ENCODE measurements at regions not wholly inside any gene's neighbourhood (a gene's known extent, or its start where the extent isn't known, plus 50 kb on each side); places are given as distances from the start of the nearest gene placed in this dataset.

DNA sequence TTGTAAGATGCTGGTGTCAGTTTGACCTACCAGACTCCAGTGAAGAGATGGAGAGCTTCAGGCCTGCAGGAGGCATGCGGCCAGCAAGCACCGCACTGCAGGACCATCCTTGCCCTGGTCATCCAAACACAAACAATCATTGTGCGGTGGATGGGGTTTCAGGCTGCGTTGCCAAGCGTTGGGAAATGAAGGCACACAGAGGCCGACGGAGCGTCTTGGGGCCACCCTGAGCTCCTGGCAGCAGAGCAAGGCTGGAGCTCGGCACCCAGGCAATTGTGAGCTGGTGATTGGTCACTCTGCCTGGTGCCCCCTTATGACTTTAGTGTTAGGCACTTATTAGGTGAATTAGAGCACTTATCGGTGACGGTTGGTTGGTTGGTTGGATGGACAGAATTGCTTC is 222.6 kb upstream of the RGMA start:
- H3K27me3 Mint-ChIP-seq, result peaks cover 1 to 24% (median 7%) of the 10 kb centered on the region in 5 donors
- H3K4me1 Mint-ChIP-seq, result no peaks in the 10 kb centered on the region
- H3K9me3 Mint-ChIP-seq, result no peaks in the 10 kb centered on the region
- DNase-seq (no peak), ATAC-seq (no peak)
- H3K4me3 Mint-ChIP-seq, result no peak overlapping the region
- H3K36me3 Mint-ChIP-seq, result no peaks in the 10 kb centered on the region
- H3K27ac Mint-ChIP-seq, result no peak overlapping the region
- POLR2A ChIA-PET, result no interaction called here

- Mint-ChIP-seq H3K36me3 (no peaks in the 10 kb centered on the region), H3K27me3 (peaks cover 0 to 8% (median 3%) of the 10 kb centered on the region in 5 donors), H3K4me1 (peaks cover 0 to 1% (median 0%) of the 10 kb centered on the region in 4 donors), H3K4me3 (no peak overlapping the region), H3K9me3 (no peaks in the 10 kb centered on the region), H3K27ac (no peak overlapping the region)
- POLR2A ChIA-PET, result no interaction called here
- no peak for ATAC-seq
- no peak for DNase-seq
These were observed 219.1 kb upstream of the RGMA start for GRCh38 chr15:93308026-93308690.

GRCh38 chr15:93307513-93307912 is 218.5 kb upstream of the RGMA start:
- Mint-ChIP-seq H3K4me1 (peaks cover 0 to 1% (median 0%) of the 10 kb centered on the region in 4 donors), H3K9me3 (no peaks in the 10 kb centered on the region), H3K27ac (no peak overlapping the region), H3K4me3 (no peak overlapping the region), H3K36me3 (no peaks in the 10 kb centered on the region), H3K27me3 (peaks cover 0 to 8% (median 3%) of the 10 kb centered on the region in 5 donors)
- POLR2A ChIA-PET, result no interaction called here
- no peak for ATAC-seq
- DNase-seq, result no peak

DNA sequence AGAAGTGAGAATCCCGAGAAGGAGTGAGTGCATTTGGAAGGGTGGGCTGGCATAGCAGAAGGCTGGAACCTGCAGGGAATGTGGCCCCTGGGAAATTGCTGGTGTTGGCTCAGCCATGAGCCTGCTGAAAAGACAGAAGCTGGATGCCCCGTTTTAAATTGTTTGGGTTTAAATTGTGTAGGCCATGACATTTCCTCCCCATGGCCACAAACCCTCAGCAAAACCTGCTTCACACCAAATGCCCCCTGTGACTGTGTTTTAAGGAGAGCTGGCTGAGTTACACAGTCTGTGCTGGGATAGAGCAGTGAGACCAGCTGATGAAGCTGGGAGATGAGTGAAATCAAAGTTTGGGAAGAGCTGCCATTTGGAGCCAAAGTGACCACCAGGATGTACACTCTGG is 216.3 kb upstream of the RGMA start:
- no peaks in the 10 kb centered on the region for H3K9me3 Mint-ChIP-seq

DNA sequence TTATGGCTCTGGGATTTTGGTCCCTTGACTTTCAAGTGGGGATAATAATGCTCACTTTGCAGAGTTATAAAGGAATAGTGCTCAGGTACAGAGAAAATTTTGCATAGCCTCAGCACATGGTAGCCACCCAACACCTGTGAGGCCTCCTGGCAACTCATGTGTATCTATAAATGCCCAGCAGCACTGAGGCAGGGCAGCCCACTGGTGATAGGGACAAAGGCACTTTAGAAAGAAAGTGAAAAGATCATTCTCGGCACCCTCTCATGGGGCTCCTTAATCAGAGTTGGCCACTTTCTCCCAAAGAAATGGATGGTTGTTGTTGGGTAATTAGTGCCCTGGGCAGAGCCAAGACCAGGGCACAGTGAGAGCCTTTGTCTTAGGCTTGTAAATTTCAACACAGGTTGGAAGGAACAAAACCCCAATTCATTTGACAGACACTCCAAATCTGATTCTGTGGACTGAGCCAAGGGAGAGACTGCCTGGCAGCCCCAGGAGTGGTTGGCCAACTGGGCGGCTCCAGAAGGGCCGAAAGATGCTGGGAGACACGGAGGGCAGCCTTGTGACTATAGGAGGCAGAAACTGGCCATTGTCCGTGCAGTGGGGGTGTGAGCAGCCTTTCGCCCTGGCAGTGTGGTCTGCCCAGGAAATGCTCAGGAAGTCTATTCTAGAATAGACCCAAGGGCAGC is 213.2 kb upstream of the RGMA start:
- Mint-ChIP-seq H3K4me1 (peaks cover 0 to 1% (median 0%) of the 10 kb centered on the region in 4 donors), H3K27me3 (peaks cover 0 to 6% (median 3%) of the 10 kb centered on the region in 5 donors), H3K27ac (no peak overlapping the region), H3K36me3 (no peaks in the 10 kb centered on the region), H3K4me3 (no peak overlapping the region), H3K9me3 (no peaks in the 10 kb centered on the region)
- ATAC-seq, result no peak
- POLR2A ChIA-PET, result no interaction called here
- no peak for DNase-seq

More for the DNA sequence above, 216.3 kb upstream of the RGMA start:
- Mint-ChIP-seq H3K36me3 (no peaks in the 10 kb centered on the region), H3K4me3 (no peak overlapping the region), H3K27ac (no peak overlapping the region), H3K27me3 (peaks cover 0 to 6% (median 4%) of the 10 kb centered on the region in 5 donors), H3K4me1 (peaks cover 0 to 1% (median 0%) of the 10 kb centered on the region in 4 donors)
- POLR2A ChIA-PET, result no interaction called here
- no peak for ATAC-seq
- DNase-seq, result no peak

DNA sequence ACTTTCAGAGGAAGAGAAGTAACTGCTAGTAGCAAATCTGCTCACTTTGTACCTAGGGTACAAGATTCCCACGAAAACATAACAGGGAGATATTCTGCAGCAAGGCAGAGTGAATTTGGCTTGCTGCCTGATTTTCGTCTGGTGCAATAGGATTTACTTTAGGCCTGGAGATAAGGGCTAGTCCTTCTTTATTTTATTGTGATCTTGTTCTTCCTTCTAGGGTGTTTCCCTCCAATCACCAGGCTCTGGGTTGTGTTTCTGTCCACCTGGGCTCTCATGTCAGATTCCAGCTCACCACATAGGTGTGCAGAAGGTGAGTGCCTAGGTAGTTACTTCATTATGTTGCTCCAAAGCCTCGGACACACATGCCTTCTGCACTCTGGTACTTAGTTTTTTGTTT is 211.8 kb upstream of the RGMA start:
- Mint-ChIP-seq H3K4me3 (no peak overlapping the region), H3K36me3 (no peaks in the 10 kb centered on the region), H3K9me3 (no peaks in the 10 kb centered on the region), H3K4me1 (no peaks in the 10 kb centered on the region), H3K27ac (no peak overlapping the region), H3K27me3 (peaks cover 0 to 6% (median 1%) of the 10 kb centered on the region in 5 donors)
- DNase-seq (no peak), ATAC-seq (no peak)
- POLR2A ChIA-PET, result no interaction called here

GRCh38 chr15:93299675-93300074 is 210.7 kb upstream of the RGMA start:
- ATAC-seq, result no peak
- Mint-ChIP-seq H3K4me1 (no peaks in the 10 kb centered on the region), H3K27me3 (peaks cover 0 to 6% (median 1%) of the 10 kb centered on the region in 5 donors), H3K9me3 (no peaks in the 10 kb centered on the region), H3K36me3 (no peaks in the 10 kb centered on the region), H3K4me3 (no peak overlapping the region), H3K27ac (no peak overlapping the region)
- POLR2A ChIA-PET, result no interaction called here
- DNase-seq, result no peak

- no peak overlapping the region for H3K27ac Mint-ChIP-seq
- peaks cover 0 to 6% (median 0%) of the 10 kb centered on the region in 5 donors for H3K27me3 Mint-ChIP-seq
- DNase-seq (no peak), ATAC-seq (no peak)
- H3K9me3 Mint-ChIP-seq, result no peaks in the 10 kb centered on the region
- H3K4me1 Mint-ChIP-seq, result no peaks in the 10 kb centered on the region
- H3K4me3 Mint-ChIP-seq, result no peak overlapping the region
- H3K36me3 Mint-ChIP-seq, result no peaks in the 10 kb centered on the region
- POLR2A ChIA-PET, result no interaction called here
These were observed 209.9 kb upstream of the RGMA start for GRCh38 chr15:93298901-93299300.

DNA sequence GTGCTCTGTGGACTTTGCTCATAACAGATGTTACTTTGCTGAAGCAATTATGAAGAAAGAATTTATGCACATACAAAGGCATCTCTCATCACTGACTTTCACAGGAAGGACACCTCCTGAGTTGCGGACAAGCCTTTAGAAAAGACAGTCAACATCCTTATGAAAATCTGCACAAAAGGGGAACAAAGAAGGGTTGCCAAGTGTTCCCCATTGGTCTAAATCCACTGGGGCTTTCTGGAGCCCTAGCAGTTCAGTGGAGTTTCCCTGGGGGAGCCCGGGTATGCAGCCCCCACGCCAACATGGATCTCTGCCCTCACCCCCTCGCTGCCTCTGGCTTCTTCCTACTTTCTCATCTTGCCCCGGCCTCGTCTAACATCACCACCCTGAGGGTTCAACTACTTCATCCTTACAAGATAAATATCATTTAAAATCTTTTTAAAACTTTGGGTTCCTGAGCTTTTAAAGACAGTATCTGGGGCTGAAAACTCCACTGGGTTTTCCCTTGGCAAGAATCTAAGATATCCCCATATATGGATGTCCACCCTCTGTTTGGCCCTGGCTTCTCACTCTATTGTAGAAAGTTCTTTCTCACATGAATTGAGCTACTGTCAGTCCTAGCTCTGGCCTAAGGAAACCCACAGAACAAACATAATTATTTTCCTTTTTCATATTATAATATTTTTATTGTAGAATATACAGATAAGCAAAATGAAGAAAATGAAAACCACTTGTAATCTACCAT is 207.9 kb upstream of the RGMA start:
- no peaks in the 10 kb centered on the region for H3K4me1 Mint-ChIP-seq
- peaks cover 0 to 2% (median 0%) of the 10 kb centered on the region in 5 donors for H3K27me3 Mint-ChIP-seq
- H3K36me3 Mint-ChIP-seq, result no peaks in the 10 kb centered on the region

DNA sequence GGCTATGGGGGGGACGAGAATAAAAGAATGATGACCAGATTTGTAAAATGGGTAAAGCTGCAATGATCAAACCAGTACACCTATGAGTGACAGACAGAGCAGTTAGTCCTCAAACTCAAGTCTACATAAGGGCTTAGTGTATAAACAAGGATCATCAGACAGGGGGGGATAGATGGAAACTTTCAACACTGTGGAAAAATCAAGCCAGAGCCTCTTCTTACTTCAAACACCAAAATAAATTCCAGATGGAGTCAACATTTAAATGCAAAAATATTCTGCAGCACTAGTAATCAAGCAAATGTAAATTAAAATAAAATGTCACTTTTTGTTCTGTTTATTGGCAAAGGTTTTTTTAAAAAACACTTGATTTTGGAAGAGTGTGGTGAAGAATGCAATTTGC is 205.9 kb upstream of the RGMA start:
- POLR2A ChIA-PET, result no interaction called here
- Mint-ChIP-seq H3K9me3 (no peaks in the 10 kb centered on the region), H3K4me1 (peaks cover 0 to 1% (median 0%) of the 10 kb centered on the region in 4 donors), H3K27ac (no peak overlapping the region), H3K4me3 (no peak overlapping the region), H3K36me3 (no peaks in the 10 kb centered on the region), H3K27me3 (peaks cover 5 to 14% (median 6%) of the 10 kb centered on the region in 5 donors)
- ATAC-seq (no peak), DNase-seq (no peak)

More for the DNA sequence above, 207.9 kb upstream of the RGMA start:
- ATAC-seq (no peak), DNase-seq (no peak)
- POLR2A ChIA-PET, result no interaction called here
- Mint-ChIP-seq H3K27ac (no peak overlapping the region), H3K9me3 (no peaks in the 10 kb centered on the region), H3K4me3 (no peak overlapping the region)

DNA sequence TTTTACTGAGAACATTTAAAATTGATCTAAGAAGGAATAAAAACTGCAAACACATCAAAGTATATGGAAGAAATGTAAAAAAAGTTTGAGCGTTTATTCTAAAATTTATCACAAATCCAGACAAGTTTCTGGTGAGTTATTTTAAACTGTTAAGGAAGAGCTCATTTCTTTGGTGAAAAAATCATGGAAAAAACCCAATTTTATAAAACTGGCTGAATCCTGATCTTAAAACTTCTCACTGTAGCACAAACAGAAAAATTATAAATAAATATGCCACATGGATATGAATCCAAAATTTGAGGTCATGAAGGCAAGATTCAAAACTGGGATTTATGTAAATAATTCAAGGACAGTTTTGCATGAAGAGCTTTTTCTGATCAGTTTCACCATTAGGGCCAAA is 205.1 kb upstream of the RGMA start:
- H3K27me3 Mint-ChIP-seq, result peaks cover 7 to 16% (median 9%) of the 10 kb centered on the region in 5 donors
- DNase-seq, result no peak
- no peaks in the 10 kb centered on the region for H3K9me3 Mint-ChIP-seq
- H3K27ac Mint-ChIP-seq, result no peak overlapping the region
- H3K36me3 Mint-ChIP-seq, result no peaks in the 10 kb centered on the region
- POLR2A ChIA-PET, result no interaction called here
- peaks cover 0 to 2% (median 0%) of the 10 kb centered on the region in 4 donors for H3K4me1 Mint-ChIP-seq
- H3K4me3 Mint-ChIP-seq, result no peak overlapping the region
- ATAC-seq, result no peak

GRCh38 chr15:93291380-93291779 is 202.4 kb upstream of the RGMA start:
- DNase-seq (no peak), ATAC-seq (no peak)
- H3K4me1 Mint-ChIP-seq, result peaks cover 0 to 2% (median 0%) of the 10 kb centered on the region in 4 donors
- no peaks in the 10 kb centered on the region for H3K9me3 Mint-ChIP-seq
- no peak overlapping the region for H3K27ac Mint-ChIP-seq
- no peaks in the 10 kb centered on the region for H3K36me3 Mint-ChIP-seq
- H3K4me3 Mint-ChIP-seq, result no peak overlapping the region
- POLR2A ChIA-PET, result no interaction called here
- peaks cover 9 to 29% (median 11%) of the 10 kb centered on the region in 5 donors for H3K27me3 Mint-ChIP-seq

DNA sequence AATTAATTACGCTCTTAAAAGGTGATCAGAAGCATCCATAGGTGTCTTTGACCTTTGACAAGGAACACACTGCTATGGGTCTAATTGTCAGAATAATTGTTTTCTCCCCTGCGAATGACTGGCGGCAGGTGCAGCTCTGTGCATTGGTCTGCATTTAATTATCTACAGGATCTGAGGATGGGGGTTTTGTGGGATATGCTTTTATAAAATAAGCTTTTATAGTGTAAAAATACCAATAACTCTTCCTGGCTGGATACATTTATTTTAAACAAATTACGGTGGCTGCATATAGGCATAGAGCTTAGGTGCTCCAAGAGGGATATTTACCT is 201.6 kb upstream of the RGMA start:
- no peak for DNase-seq
- no peaks in the 10 kb centered on the region for H3K36me3 Mint-ChIP-seq
- ATAC-seq, result no peak
- POLR2A ChIA-PET, result no interaction called here
- H3K4me3 Mint-ChIP-seq, result no peak overlapping the region
- no peaks in the 10 kb centered on the region for H3K9me3 Mint-ChIP-seq
- H3K4me1 Mint-ChIP-seq, result peaks cover 0 to 2% (median 0%) of the 10 kb centered on the region in 4 donors
- H3K27me3 Mint-ChIP-seq, result peaks cover 10 to 33% (median 12%) of the 10 kb centered on the region in 5 donors
- peak overlapping the region in 1 of 10 donors; percentile 33 for H3K27ac Mint-ChIP-seq

All from naive thymus-derived CD8-positive, alpha-beta T cell (primary cell).